HG02870 (cell line): ENCODE measurements at regions not wholly inside any gene's neighbourhood (a gene's known extent, or its start where the extent isn't known, plus 50 kb on each side); places are given as distances from the start of the nearest gene placed in this dataset.
"Not testable (repeated sequence)": the region's sequence is repeated elsewhere in the genome, so short reads cannot be mapped to it uniquely, and the experiment has no call there.

Source experiments
- ATAC-seq: cut with Tn5 transposase; IDR thresholded peaks from one replicate; pipeline ENCODE4 v1.9.1; 2021; ENCODE audit warnings: mild to moderate bottlenecking, moderate library complexity; ENCODE audit not compliant: unreplicated experiment

DNA sequence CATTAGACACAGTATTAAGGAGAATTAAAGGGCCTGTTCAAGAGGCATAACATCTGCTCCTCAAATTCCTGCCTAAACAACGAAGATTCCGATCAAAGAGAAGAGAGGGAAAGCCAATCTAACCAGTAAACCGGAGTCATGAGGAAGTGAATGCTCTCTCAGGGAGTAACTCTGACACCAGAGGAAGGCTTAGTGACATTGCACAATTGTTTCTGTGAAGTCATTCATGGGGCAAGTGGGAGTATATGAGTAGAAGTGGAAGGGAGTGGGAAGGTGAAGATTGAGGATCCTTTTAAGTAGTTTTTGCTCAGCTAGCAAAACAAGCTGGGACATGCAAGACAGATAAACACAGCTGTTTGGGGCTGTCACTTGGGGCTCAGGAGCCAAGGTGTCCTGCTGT, 136.4 kb upstream of the FAM174A start:
- not testable (repeated sequence) for ATAC-seq

DNA sequence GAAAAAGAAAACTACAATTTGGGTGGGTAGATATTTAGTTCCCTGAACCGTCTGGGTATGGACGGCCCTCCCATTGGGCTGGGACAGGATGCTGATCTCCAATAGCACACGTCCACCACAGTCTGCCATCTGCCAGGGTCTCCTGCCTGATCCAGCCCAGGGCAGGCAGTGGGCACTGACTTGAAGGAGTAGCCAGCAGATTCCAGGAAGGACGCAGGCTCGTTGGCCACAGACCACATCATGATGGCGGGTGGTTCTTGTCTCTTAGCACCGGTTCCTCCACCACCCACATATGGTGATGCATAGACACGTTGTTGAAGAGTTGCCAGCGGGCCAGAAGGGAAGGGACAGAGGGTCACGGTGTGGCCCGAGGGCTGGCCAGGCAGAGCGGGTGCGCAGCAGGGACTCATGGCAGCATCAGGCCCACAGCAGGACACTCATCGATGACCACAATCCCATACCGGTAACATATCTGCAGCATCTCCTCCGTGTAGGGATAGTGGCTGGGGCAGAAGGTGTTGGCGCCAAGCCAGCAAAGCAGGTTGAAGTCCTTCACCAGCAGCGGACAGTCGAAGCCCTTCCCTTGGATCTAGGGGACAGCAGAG, 155.8 kb upstream of the FAM174A start:
- ATAC-seq, result not testable (repeated sequence)

DNA sequence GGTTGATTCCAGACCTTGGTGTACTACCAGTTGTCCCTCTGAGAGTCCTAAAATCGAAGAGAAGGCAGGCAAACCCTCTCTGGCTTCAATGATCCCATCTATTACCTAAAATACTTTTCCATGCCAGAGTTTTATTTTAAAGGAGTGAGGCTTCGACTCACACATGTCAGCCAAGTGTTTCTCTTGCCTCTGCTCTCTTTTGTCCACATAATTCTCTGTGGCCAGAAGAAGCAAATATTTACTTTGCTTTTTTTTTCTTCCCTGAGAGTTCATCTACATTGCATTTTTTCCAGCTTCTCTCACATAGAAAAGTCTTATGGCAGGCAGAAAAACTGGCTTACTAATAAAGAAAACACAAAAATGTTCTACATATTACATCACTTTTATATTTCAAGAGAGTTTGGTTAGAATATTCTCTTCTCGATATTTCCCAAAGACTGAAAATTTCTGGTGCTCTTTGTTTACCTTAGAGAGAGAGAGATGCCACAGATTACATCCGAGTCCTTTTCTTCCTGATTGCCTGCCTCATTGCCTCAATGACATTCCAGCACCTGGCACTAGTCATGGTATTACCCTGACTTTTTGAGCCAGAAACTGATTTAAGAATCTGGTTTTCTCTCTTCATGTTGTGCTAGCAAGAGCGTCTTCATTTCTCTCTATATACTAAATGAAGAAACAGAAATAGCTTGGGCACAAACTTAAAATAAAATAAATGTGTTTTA, 170.3 kb upstream of the FAM174A start:
- ATAC-seq, result not testable (repeated sequence)

DNA sequence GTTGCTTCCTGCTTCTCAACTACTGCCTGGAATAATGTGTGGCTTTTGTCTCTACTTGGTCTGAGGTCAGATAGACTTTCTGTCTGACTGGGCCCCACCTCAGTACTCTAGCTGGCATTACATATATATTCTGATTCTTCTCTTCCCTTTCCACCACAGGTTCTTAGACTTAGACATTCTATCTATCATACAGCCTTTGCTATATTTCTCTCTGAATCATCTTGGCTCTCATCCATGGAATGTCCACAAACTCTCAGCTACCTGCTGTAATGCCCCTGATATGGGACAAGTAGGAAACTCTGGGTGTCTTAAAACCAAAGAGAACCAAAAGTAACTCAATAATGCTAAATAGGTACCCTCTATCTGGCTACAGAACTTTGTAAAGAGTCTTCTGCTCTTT, 170.8 kb upstream of the FAM174A start:
- not testable (repeated sequence) for ATAC-seq

DNA sequence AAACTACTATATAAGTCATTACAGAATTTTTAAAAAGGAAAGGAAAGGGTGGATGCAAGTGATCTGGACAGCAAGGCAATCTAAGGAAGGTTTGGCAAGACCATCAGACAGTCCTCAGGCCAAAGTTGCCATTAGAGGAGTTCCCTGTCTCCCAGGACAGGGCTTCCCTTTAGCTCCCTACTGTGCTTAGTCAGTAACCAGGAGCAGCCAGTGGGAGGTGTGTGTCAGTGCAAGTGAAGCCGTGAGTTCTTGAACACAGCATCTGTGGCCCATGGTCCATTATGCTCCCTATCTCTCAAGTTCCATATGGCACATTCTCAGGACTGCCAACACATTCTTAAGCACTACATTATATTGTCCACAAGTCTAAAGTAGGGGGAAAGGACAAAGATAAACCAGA, 175.2 kb upstream of the FAM174A start:
- not testable (repeated sequence) for ATAC-seq

DNA sequence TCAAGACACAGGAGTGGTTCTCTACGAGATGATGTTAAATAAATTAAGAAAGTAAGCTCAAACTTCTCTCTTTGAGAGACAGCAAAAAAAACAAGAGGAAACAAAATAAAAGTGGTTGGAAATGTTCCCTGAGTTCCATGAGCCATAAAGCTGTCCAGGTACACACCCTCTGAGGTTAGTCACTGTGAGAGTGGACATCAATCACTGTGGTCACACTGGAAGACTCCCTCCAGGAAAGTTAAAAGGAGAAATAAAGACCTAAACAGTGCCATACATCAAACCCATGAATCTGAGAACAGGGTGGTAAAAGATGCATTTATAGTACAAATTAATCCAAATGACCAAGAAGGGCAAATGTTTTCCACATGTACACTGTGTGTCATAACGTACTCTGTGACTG, 188.9 kb upstream of the FAM174A start:
- not testable (repeated sequence) for ATAC-seq

DNA sequence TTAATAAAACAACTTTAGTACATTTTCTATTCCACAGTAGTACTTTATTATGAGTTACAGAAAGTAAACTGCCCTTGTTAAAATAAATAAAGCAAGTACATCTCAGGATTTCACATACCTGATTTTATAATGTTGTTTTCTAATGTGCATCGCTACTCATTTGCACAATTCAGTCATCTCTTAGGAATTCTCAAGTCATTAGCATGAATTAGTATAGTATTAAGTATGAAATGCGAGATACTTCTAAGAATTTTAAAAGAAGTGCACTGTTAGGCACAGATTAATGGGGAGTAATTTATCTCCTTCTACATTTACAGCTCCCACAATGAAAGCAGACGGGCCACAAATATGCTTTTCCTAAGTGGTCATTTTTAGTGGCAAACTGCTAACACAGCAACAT, 193.7 kb upstream of the FAM174A start:
- not testable (repeated sequence) for ATAC-seq

DNA sequence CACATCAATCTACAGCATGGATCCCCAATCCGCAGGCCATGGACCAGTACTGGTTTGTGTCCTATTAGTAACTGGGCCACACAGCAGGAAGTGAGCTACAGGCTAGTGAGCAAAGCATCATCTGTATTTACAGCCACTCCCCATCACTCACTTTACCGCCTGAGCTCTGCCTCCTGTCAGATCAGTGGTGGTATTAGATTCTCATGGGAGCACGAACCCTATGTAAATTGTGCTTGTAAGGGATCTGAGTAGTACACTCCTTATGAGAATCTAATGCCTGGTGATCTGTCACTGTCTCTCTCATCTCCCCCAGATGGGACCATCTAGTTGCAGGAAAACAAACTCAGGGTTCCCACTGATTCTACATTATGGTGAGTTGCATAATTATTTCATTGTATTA, 212.7 kb upstream of the FAM174A start:
- ATAC-seq, result no peak

DNA sequence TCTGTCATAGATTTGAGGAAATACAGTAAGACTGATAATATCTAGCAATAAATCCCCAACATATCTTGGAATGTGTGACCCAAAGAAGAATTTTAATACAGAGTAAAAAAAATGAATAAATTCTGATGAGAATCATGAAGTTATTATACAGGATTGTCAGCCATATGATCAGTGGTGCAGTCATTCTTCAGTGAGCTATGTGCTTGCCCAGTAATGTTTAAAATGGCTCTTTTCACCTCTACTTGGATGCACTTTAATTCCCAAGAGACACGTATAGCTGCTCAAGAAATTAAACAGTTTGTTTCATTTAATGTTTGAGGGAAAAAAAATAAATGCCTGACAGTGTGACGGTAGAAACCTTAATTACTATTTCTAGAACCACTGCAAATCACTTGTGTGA, 215.3 kb upstream of the FAM174A start:
- no peak for ATAC-seq

DNA sequence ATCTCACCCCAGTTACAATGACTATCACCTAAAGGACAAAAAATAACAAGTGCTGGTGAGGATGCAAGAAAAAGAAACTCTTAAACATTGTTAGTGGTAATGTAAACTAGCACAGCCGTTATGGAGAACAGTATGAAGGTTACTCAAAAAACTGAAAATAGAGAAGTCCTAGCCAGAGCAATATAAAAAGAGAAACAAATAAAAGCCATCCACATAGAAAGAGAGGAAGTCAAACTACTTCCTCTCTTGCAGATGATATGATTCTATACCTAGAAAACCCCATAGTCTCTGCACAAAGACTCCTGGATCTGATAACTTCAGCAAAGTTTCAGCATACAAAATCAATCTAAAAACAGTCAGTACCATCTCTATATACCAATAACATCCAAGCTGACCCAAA, 221.5 kb upstream of the FAM174A start:
- ATAC-seq, result no peak

DNA sequence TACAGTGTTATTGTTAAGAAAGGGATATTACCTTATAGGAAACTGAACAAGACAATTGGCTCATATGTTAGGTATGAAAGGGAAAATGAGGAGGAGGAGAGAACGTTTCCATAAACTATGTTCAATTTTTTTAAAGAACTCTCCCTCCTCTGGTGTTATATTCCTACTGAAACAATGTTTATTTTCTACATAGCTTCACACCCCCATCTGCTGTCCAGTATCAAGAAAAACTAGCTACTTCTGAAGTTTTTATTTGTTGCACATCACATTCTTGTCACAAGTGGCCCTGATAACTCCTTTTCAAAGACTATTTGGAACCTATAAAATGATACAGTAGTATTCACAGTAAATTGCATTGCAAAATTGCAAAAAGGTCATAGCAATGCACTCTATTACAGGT, 223.4 kb upstream of the FAM174A start:
- ATAC-seq, result no peak

DNA sequence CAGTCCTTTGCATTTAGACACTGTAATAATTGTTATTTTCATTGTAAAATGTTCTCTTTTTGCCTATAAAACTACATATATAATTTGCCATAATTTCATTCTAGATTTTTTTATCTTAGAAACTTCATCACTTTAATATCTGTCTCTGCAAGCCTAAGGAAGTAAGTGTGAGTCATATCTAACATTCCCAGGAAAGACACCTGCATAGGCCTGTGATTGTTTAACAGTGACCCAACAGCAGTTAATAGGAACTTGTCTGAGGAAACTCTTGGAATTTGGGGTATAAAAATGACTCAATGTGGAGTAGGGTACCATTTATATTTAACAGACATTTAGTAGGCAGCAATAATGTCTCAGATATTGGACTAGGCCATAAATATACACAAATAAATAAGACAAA, 229.2 kb upstream of the FAM174A start:
- ATAC-seq, result no peak

DNA sequence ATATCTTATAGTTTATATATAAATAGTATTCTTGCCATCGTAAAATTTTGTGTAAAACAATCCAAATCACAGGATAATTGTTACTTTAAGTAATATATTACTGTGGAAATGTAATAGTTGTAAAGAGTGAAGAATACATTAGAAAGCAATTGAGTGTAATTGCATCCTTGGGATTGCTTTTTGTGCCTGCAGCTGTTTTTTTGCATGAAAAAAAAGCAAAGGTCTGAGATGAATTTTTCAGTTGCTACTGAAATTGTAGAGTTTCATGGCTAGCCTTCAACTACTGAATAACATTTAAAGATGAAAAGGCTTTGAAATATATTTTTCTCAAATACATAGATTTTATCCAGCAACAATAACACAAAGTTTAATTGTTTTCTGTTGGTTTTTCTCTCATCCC, 232.0 kb upstream of the FAM174A start:
- no peak for ATAC-seq

DNA sequence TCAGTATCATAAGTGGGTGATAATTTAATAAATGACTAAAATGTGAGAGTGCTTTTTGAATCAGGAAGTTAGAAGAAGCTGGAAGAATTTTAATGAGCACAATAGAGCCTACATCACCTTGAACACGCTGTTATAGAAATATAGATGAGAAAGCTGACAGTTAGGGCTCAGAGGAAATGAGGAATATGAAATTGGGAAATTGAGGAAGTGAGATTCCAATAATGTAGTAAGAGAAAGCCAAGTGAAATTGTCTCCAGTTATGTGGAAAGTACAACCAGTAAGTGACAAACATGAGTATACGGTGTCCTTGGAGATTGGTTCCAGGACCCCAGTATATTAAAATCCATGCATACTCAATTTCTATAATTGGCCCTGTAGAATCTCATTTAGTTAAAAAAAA, 235.9 kb upstream of the FAM174A start:
- ATAC-seq, result no peak

DNA sequence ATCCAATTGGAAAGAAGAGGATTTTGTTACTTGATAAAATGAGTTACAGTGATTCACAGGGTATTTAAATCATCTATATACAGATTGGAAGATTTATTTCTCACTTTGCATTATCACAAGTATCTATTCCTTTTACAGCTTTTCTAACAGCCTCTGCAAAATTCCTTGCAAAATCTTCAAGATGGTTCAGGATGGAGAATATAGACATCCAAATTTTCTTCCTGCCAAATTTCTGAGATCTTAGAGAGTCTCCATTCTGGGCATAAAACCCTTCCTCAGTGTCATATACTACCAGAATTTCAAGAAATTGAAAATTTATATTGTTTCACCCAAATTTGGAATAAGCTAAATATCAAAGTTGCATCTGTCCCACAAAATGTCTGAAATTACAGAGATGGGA, 259.1 kb upstream of the FAM174A start:
- ATAC-seq, result no peak

DNA sequence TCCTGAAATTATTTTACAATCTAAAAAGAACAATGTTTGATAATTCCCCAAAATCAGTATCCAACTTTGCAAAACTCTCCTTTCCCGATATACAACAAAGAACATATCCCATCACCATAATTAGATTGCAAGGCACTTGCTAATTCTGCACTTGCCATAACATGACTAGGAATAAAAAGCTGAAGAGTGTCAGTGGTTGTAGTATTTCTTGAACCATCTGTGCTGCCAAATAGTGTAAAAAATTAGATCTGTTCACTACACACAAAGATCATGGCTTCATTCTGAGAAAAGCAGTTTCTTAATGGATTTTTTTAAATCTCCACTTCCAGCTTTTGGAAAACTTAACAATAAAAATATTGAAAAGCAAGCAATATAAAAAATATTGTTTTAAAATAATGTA, 259.5 kb upstream of the FAM174A start:
- no peak for ATAC-seq

DNA sequence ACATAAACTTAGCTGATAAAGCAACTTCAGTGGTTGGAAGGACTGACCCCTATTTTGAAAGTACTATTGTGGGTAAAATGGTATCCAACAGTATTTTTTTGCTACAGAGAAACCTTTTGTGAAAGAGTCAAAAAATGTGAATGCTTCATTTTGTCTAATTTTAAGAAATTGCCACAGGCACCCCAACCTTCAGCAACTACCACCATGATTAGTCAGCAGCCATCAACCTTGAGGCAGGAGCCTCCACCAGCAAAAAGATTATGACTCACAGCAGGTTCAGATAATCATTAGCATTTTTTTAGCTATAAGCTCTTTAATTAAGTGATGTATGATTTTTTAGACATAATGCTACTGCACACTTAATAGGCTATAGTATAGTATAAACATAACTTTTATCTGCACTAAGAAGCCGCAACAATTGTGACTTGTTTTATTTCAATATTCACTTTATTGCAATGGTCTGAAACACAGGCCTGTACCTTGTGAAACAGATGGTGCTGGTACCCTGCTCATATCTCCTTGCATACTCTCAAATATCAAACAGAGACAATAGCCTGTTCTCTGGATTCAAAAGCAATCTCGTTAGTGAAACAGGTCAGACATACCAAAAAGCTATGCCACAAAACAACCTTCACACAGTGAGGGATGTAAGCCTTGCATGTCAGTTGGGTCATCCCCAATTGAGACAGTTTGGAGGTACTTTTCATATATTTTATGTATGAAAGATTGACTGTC, 261.2 kb upstream of the FAM174A start:
- no peak for ATAC-seq

DNA sequence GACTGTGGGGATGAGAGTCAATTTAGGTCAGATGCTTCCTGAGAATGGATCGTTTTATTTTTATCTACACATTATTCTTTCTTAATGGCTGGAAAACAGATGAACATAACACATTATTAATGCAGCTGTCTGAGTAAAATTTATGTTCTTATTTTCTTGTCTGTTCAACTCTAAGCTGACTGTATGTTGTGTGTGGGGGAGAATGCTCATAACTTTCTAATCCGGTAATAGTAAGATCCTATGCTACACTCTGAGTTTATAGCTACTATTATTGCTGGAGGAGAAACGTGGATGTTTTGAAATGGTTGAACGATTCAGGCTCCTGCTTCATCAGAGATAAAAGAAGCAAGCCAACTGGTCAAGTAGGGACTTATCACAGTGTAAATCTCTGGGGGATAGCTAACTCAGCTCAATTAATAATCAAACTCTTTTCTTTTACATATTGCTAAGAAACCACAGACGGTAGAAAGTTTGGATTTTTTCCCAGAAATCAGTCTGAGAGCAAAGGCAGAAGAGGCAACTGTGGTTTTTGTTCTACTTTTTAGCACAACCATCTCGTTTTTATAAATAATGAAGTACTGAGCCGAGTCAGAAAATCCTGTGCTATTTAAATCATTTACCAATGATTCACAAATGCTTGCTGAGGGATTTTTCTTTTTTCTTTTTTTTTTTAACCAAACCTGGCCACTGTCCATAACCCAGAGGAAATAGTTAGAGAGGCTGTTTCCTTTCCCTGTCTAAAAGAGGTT, 265.0 kb upstream of the FAM174A start:
- ATAC-seq, result no peak

DNA sequence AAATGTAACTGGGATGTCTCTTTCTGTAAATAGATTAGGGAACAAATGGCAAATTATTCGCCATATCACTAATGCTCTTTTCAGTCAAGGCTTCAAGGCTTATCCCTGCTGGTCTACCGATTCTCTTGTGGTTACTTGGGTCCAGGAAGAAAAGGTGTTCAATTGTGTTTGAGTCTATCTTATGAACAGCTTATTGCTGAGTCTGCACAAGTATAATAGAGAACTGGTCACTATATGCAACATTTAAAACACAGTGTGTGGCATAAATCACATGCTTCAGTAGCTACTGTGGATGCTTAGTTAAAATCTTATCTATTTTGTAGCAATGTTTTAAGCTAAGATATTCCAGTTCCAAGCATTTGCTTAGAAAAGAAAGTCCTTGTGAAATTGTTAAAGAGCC, 274.2 kb upstream of the FAM174A start:
- ATAC-seq, result no peak

DNA sequence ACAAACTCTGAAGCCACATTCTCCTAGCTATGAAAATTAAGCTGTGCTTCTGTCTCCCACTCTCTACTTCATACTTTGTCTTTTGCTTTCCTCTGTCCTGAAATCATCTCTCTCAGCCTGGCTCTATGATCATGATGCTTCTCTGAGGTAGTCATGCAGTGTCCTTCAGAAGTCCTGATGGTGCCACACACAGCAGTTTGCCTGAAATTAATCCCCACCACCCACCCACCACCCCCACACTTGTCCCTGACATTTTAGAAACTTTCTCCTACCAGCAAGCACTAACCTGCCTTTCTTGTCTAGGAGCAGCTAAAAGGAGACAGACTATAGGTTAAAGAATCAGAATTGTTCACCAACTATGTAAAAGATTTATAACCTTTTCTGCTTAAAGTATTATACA, 282.2 kb upstream of the FAM174A start:
- no peak for ATAC-seq

DNA sequence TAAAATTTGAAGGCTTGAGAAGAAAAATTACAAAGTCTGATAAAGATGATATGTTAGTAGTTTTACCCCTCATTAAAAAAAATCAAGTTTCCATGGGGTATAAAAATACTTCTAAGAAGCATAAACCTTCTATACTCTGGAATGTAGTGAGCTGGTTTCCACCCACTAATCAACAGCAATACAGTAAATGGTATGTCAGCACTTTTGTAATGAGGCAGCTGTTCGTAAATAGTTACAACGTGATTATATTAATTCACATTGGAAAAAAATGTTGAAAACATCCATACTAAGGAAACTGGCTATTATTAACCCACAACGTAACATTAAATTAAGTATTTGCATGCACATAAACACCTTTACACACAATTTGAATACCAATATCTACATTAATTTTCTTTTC, 283.1 kb upstream of the FAM174A start:
- no peak for ATAC-seq

DNA sequence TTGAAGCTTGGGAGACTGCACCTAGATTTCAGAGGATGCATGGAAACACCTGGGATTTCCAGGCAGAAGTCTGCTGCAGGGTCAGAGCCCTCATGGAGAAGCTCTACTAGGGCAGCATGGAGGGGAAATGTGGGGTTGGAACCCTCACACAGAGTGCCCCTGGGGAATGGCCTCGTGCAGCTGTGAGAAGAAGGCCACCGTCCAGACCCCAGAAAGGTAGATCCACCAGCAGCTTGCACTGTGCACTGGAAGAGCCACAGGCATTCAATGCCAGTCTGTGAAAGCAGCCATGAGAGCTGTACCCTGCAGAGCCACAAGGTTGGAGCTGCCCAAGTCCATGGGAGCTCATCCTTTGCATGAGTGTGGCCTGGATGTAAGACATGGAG, 285.3 kb upstream of the FAM174A start:
- ATAC-seq, result no peak
